ENCODE measurements at regions not wholly inside any gene's neighbourhood (a gene's known extent, or its start where the extent isn't known, plus 50 kb on each side); places are given as distances from the start of the nearest gene placed in this dataset.

GRCh38 chr14:56386024-56386423, 193.6 kb upstream of the TMEM260 start:
- Histone ChIP-seq H3K27me3 (ENCODE audit: insufficient read depth, low read length) (no peaks in the 10 kb centered on the region), H3K4me3 (ENCODE audit: low read length) (no peak overlapping the region), H3K9ac (ENCODE audit: low read depth, low read length) (no peak overlapping the region), H3K4me1 (ENCODE audit: insufficient read depth, low read length) (no peaks in the 10 kb centered on the region), H3K27ac (ENCODE audit: low read depth, low read length) (no peak overlapping the region), H3K9me3 (ENCODE audit: insufficient read depth, low read depth, low read length) (0 out of 2 replicates have a peak, but pooled peaks cover 3% of the 10 kb centered on the region), H3K36me3 (ENCODE audit: insufficient read depth, low read length) (no peaks in the 10 kb centered on the region)

- Histone ChIP-seq H3K27me3 (ENCODE audit: insufficient read depth, low read length) (no peaks in the 10 kb centered on the region), H3K27ac (ENCODE audit: low read depth, low read length) (no peak overlapping the region), H3K4me1 (ENCODE audit: insufficient read depth, low read length) (no peaks in the 10 kb centered on the region), H3K9ac (ENCODE audit: low read depth, low read length) (no peak overlapping the region), H3K4me3 (ENCODE audit: low read length) (no peak overlapping the region), H3K36me3 (ENCODE audit: insufficient read depth, low read length) (no peaks in the 10 kb centered on the region), H3K9me3 (ENCODE audit: insufficient read depth, low read depth, low read length) (no peaks in the 10 kb centered on the region)
- WGBS: 100% methylated on average over 1 of the region's 1 CpG
These were observed 188.7 kb upstream of the TMEM260 start for GRCh38 chr14:56390859-56391258.

DNA sequence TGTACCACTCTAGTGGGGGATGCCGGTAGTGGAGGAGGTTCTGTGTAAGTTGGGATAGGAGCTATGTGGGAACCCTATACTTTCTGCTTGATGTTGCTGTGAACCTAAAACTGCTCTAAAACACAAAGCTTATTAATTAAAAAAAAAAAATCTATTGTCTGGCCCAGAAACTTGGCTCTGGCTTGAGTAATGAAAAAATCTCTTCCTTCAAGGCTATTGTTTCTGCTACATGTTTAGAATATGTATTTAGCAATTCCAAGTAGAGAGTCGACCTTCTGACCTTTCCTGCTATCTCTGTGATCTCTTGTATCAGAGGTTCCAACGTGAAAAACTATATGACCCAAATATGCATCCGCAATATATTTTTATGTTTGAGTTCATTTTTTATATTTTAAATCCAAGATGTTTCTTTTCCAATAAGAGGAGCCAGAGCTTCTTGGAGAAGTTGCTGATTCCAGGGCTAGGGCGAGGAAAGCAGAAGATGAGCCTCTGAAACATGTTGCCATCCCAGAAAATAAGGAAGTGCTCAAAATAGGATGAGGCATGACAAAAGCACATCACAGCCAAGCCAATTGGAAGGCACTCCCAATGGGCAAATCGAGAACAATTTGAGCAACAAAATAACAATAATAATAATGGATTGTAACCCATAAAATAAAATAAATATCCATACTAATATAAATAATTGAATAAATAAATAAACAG, 184.6 kb upstream of the TMEM260 start:
- Histone ChIP-seq H3K27me3 (ENCODE audit: insufficient read depth, low read length) (no peaks in the 10 kb centered on the region), H3K27ac (ENCODE audit: low read depth, low read length) (no peak overlapping the region), H3K4me1 (ENCODE audit: insufficient read depth, low read length) (no peaks in the 10 kb centered on the region), H3K4me3 (ENCODE audit: low read length) (no peak overlapping the region), H3K36me3 (ENCODE audit: insufficient read depth, low read length) (no peaks in the 10 kb centered on the region), H3K9me3 (ENCODE audit: insufficient read depth, low read depth, low read length) (no peaks in the 10 kb centered on the region), H3K9ac (ENCODE audit: low read depth, low read length) (no peak overlapping the region)
- 95% methylated on average over 3 of the region's 6 CpGs for WGBS

DNA sequence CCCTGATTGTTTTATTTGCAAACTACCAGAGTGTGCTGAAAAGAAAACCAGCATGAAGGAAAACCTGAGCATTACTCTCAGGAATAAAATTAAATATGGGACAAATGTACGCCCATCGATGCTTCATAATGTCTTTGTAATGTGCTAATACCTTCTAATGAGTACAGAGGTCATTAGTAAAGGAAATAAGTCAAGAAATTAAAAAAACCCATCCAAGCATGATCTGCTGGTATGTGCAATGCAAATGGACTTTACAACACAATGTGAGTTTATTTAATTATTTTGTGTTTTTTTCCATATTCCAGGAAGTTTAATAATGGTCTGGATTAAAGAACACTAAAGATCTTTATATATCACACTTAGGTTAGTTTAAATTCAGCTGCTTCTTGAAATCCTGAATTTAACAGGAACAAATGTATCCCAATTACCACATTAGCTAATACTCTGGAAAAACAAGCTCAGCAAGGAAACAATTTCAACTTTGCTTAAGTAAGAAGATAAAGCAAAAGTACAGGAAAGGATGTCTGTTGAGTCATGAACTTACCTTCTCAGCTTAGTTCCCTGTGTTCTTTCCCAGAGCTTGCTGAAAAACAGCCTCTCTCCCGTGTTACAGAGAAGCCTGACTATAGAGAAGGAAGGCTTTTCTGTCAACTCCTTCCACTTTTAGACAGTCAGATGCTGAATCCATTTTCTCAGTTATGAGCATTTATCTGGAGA, 179.3 kb upstream of the TMEM260 start:
- Histone ChIP-seq H3K4me3 (ENCODE audit: low read length) (no peak overlapping the region), H3K9me3 (ENCODE audit: insufficient read depth, low read depth, low read length) (no peaks in the 10 kb centered on the region), H3K27ac (ENCODE audit: low read depth, low read length) (no peak overlapping the region), H3K9ac (ENCODE audit: low read depth, low read length) (no peak overlapping the region), H3K27me3 (ENCODE audit: insufficient read depth, low read length) (no peaks in the 10 kb centered on the region), H3K36me3 (ENCODE audit: insufficient read depth, low read length) (no peaks in the 10 kb centered on the region), H3K4me1 (ENCODE audit: insufficient read depth, low read length) (no peaks in the 10 kb centered on the region)
- 94% methylated on average over 3 of the region's 3 CpGs for WGBS

GRCh38 chr14:56412468-56413434, 166.8 kb upstream of the TMEM260 start:
- Histone ChIP-seq H3K9me3 (ENCODE audit: insufficient read depth, low read depth, low read length) (no peaks in the 10 kb centered on the region), H3K4me3 (ENCODE audit: low read length) (no peak overlapping the region), H3K4me1 (ENCODE audit: insufficient read depth, low read length) (no peaks in the 10 kb centered on the region; the same call in 1 of the 2 replicates), H3K36me3 (ENCODE audit: insufficient read depth, low read length) (no peaks in the 10 kb centered on the region), H3K9ac (ENCODE audit: low read depth, low read length) (no peak overlapping the region), H3K27me3 (ENCODE audit: insufficient read depth, low read length) (no peaks in the 10 kb centered on the region), H3K27ac (ENCODE audit: low read depth, low read length) (no peak overlapping the region)
- WGBS: 94% methylated on average over 11 of the region's 11 CpGs

GRCh38 chr14:56413721-56414120, 165.9 kb upstream of the TMEM260 start:
- Histone ChIP-seq H3K9me3 (ENCODE audit: insufficient read depth, low read depth, low read length) (no peaks in the 10 kb centered on the region), H3K27ac (ENCODE audit: low read depth, low read length) (no peak overlapping the region), H3K4me1 (ENCODE audit: insufficient read depth, low read length) (no peaks in the 10 kb centered on the region; the same call in 1 of the 2 replicates), H3K27me3 (ENCODE audit: insufficient read depth, low read length) (no peaks in the 10 kb centered on the region), H3K4me3 (ENCODE audit: low read length) (no peak overlapping the region), H3K9ac (ENCODE audit: low read depth, low read length) (no peak overlapping the region), H3K36me3 (ENCODE audit: insufficient read depth, low read length) (no peaks in the 10 kb centered on the region)
- 97% methylated on average over 3 of the region's 3 CpGs for WGBS

GRCh38 chr14:56414236-56414635, 165.4 kb upstream of the TMEM260 start:
- 93% methylated on average over 2 of the region's 3 CpGs for WGBS
- Histone ChIP-seq H3K9ac (ENCODE audit: low read depth, low read length) (no peak overlapping the region), H3K4me1 (ENCODE audit: insufficient read depth, low read length) (no peaks in the 10 kb centered on the region; the same call in 1 of the 2 replicates), H3K4me3 (ENCODE audit: low read length) (no peak overlapping the region), H3K27me3 (ENCODE audit: insufficient read depth, low read length) (no peaks in the 10 kb centered on the region), H3K27ac (ENCODE audit: low read depth, low read length) (no peak overlapping the region), H3K36me3 (ENCODE audit: insufficient read depth, low read length) (no peaks in the 10 kb centered on the region), H3K9me3 (ENCODE audit: insufficient read depth, low read depth, low read length) (no peaks in the 10 kb centered on the region)

GRCh38 chr14:56416213-56416612, 163.4 kb upstream of the TMEM260 start:
- Histone ChIP-seq H3K9me3 (ENCODE audit: insufficient read depth, low read depth, low read length) (no peaks in the 10 kb centered on the region), H3K4me1 (ENCODE audit: insufficient read depth, low read length) (no peaks in the 10 kb centered on the region; the same call in 1 of the 2 replicates), H3K36me3 (ENCODE audit: insufficient read depth, low read length) (no peaks in the 10 kb centered on the region), H3K27ac (ENCODE audit: low read depth, low read length) (no peak overlapping the region), H3K4me3 (ENCODE audit: low read length) (no peak overlapping the region), H3K27me3 (ENCODE audit: insufficient read depth, low read length) (no peaks in the 10 kb centered on the region), H3K9ac (ENCODE audit: low read depth, low read length) (no peak overlapping the region)
- 87% methylated on average over 9 of the region's 9 CpGs for WGBS

GRCh38 chr14:56417173-56417572, 162.4 kb upstream of the TMEM260 start:
- Histone ChIP-seq H3K4me3 (ENCODE audit: low read length) (no peak overlapping the region), H3K9ac (ENCODE audit: low read depth, low read length) (no peak overlapping the region), H3K4me1 (ENCODE audit: insufficient read depth, low read length) (no peaks in the 10 kb centered on the region), H3K27ac (ENCODE audit: low read depth, low read length) (no peak overlapping the region), H3K36me3 (ENCODE audit: insufficient read depth, low read length) (no peaks in the 10 kb centered on the region), H3K27me3 (ENCODE audit: insufficient read depth, low read length) (no peaks in the 10 kb centered on the region), H3K9me3 (ENCODE audit: insufficient read depth, low read depth, low read length) (no peaks in the 10 kb centered on the region)
- WGBS: 88% methylated on average over 1 of the region's 1 CpG

DNA sequence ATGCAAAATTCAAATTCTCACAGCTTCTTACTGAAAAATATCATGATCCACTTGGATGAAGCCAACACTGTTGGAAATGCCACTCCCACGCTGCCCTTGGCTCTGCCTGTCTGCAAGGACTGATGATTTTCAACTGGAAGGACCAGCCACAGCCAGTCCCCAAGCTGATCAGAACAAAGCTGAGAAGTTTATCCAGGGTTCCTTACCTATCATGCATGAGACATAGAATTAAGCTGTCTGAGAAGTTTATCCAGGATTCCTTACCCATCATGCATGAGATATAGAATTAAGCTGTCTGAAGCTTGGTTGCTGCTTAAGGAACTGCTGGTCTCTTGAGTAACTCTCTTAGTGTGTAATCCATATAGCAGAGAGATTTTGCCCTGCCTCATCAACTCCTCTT, 159.8 kb upstream of the TMEM260 start:
- no peak overlapping the region for H3K4me3 ChIP-seq (ENCODE audit: low read length)
- H3K9me3 ChIP-seq (ENCODE audit: insufficient read depth, low read depth, low read length): no peaks in the 10 kb centered on the region
- peaks cover 10% of the 10 kb centered on the region for H3K4me1 ChIP-seq (ENCODE audit: insufficient read depth, low read length)
- 90% methylated on average over 1 of the region's 1 CpG for WGBS
- no peaks in the 10 kb centered on the region for H3K27me3 ChIP-seq (ENCODE audit: insufficient read depth, low read length)
- no peak overlapping the region for H3K27ac ChIP-seq (ENCODE audit: low read depth, low read length)
- no peaks in the 10 kb centered on the region for H3K36me3 ChIP-seq (ENCODE audit: insufficient read depth, low read length)
- no peak overlapping the region for H3K9ac ChIP-seq (ENCODE audit: low read depth, low read length)

- WGBS: 100% methylated on average over 1 of the region's 2 CpGs
- Histone ChIP-seq H3K9ac (ENCODE audit: low read depth, low read length) (no peak overlapping the region), H3K36me3 (ENCODE audit: insufficient read depth, low read length) (no peaks in the 10 kb centered on the region)
These were observed 157.4 kb upstream of the TMEM260 start for GRCh38 chr14:56422221-56422620.

More at GRCh38 chr14:56422221-56422620, 157.4 kb upstream of the TMEM260 start:
- Histone ChIP-seq H3K4me1 (ENCODE audit: insufficient read depth, low read length) (peaks cover 10% of the 10 kb centered on the region), H3K9me3 (ENCODE audit: insufficient read depth, low read depth, low read length) (no peaks in the 10 kb centered on the region), H3K4me3 (ENCODE audit: low read length) (no peak overlapping the region), H3K27me3 (ENCODE audit: insufficient read depth, low read length) (no peaks in the 10 kb centered on the region), H3K27ac (ENCODE audit: low read depth, low read length) (no peak overlapping the region)

All from HUES64 (cell line).